Caco-2 (cell line): ENCODE measurements at regions not wholly inside any gene's neighbourhood (a gene's known extent, or its start where the extent isn't known, plus 50 kb on each side); places are given as distances from the start of the nearest gene placed in this dataset.

Experiments
- BruUV-seq: library from RNA; stranded (reverse); fragments of 400-500 nt; replicated peaks from 2 replicates; lab custom pipeline; 2021; lab: Mats Ljungman, UMichigan
- CTCF ChIA-PET: fragments of 300-600 bp; sonication (Branson Sonifier 250); formaldehyde crosslinking; loops from one replicate; lab custom pipeline; 2022; ENCODE audit warnings: antibody characterized with exemption; lab: Charles Lee
- POLR2A ChIA-PET: fragments of 300-600 bp; sonication (Branson Sonifier 250); formaldehyde crosslinking; loops from one replicate; lab custom pipeline; 2022; ENCODE audit warnings: antibody characterized with exemption; lab: Charles Lee
- DNase-seq, 2 experiments: peaks; one replicate each; pipeline versions ENCODE4 v3.0.0 to v3.0.0-alpha.2; 2020 to 2022
- H3K27me3 ChIP-seq: replicated peaks from 2 replicates; pipeline ENCODE4 v1.6.0; 2011; ENCODE audit warnings: low read length; ENCODE audit not compliant: control insufficient read depth, insufficient read depth
- H3K36me3 ChIP-seq: 2 replicates; pipeline ENCODE4 v1.5.1; 2011; ENCODE audit warnings: low read length; ENCODE audit not compliant: control insufficient read depth, insufficient read depth
- H3K4me1 ChIP-seq: fragments of 250-450 bp; sonication (Bioruptor Pico); 2 replicates; pipeline ENCODE4 v1.5.1; 2020; ENCODE audit warnings: mild to moderate bottlenecking
- H3K4me3 ChIP-seq: 2 replicates; pipeline ENCODE4 v1.5.1; 2011; ENCODE audit warnings: low read depth, mild to moderate bottlenecking, control low read depth, low read length
- H3K9me3 ChIP-seq: fragments of 250-450 bp; sonication (Bioruptor Pico); 2 replicates; pipeline ENCODE4 v1.5.1; 2020; ENCODE audit warnings: mild to moderate bottlenecking, moderate library complexity
- H3K27ac Mint-ChIP-seq: one replicate; pipeline ENCODE4 v1.8.0; 2022; ENCODE audit warnings: mixed read lengths; ENCODE audit not compliant: unreplicated experiment
- H3K27me3 Mint-ChIP-seq: one replicate; pipeline ENCODE4 v1.8.0; 2022; ENCODE audit warnings: mixed read lengths; ENCODE audit not compliant: insufficient read depth, unreplicated experiment
- H3K36me3 Mint-ChIP-seq: one replicate; pipeline ENCODE4 v1.8.0; 2022; ENCODE audit warnings: mild to moderate bottlenecking, mixed read lengths; ENCODE audit not compliant: insufficient read depth, unreplicated experiment
- H3K4me1 Mint-ChIP-seq: one replicate; pipeline ENCODE4 v1.8.0; 2022; ENCODE audit warnings: low read depth, mixed read lengths; ENCODE audit not compliant: unreplicated experiment
- H3K4me3 Mint-ChIP-seq: one replicate; pipeline ENCODE4 v1.8.0; 2022; ENCODE audit warnings: mild to moderate bottlenecking, moderate library complexity, mixed read lengths; ENCODE audit not compliant: unreplicated experiment
- H3K9me3 Mint-ChIP-seq: one replicate; pipeline ENCODE4 v1.8.0; 2022; ENCODE audit warnings: mixed read lengths; ENCODE audit not compliant: unreplicated experiment
- CTCF ChIP-seq, 2 experiments: fragments of 200-600 bp in 1 of 2; IDR thresholded peaks; 1 replicate in 1 of 2; 2 replicates in 1 of 2; pipeline versions ENCODE4 v1.5.1 to v1.8.0; 2011 to 2022; ENCODE audit warnings: antibody characterized with exemption in 1 of 2, control low read depth in 1 of 2, inconsistent platforms in 1 of 2, low read depth in 1 of 2, low read length in 1 of 2, mild to moderate bottlenecking in 1 of 2, moderate library complexity in 1 of 2; ENCODE audit not compliant: insufficient read depth in 1 of 2, severe bottlenecking in 1 of 2, unreplicated experiment in 1 of 2
- intact Hi-C: fragments of 100-400 bp; cut with micrococcal nuclease; formaldehyde crosslinking; loops from one replicate; pipeline ENCODE4 v1.10.0; 2022; ENCODE audit not compliant: unreplicated experiment

- Mint-ChIP-seq H3K36me3 (peaks cover 6% of the 10 kb centered on the region), H3K4me3 (no peak overlapping the region), H3K27me3 (no peaks in the 10 kb centered on the region), H3K9me3 (no peaks in the 10 kb centered on the region), H3K27ac (no peak overlapping the region), H3K4me1 (peaks cover 23% of the 10 kb centered on the region)
- Histone ChIP-seq H3K27me3 (no peaks in the 10 kb centered on the region), H3K4me1 (peaks cover 18% of the 10 kb centered on the region), H3K9me3 (no peaks in the 10 kb centered on the region), H3K4me3 (no peak overlapping the region), H3K36me3 (no peaks in the 10 kb centered on the region)
- DNase-seq = no peak
- no peak for TF ChIP-seq CTCF (IDR thresholded peaks at IDR 0.05; ENCODE audit: insufficient read depth in 1 of 2, low read depth in 1 of 2, low read length in 1 of 2, severe bottlenecking in 1 of 2, unreplicated experiment in 1 of 2)
- ChIA-PET CTCF (no interaction called here), POLR2A (no interaction called here)
- BruUV-seq = no TSS peak
- intact Hi-C loops = no loop called here
Measured at GRCh38 chr6:41476401-41476800, 69.8 kb upstream of the FOXP4 start.

GRCh38 chr6:41477572-41477971 is 68.6 kb upstream of the FOXP4 start:
- Histone ChIP-seq H3K27me3 (no peaks in the 10 kb centered on the region), H3K4me1 (peaks cover 11% of the 10 kb centered on the region), H3K36me3 (no peaks in the 10 kb centered on the region), H3K4me3 (no peak overlapping the region), H3K9me3 (no peaks in the 10 kb centered on the region)
- DNase-seq = no peak
- no peaks in the 10 kb centered on the region for H3K9me3 Mint-ChIP-seq
- peaks cover 6% of the 10 kb centered on the region for H3K36me3 Mint-ChIP-seq
- intact Hi-C loops = no loop called here
- ChIA-PET CTCF (no interaction called here), POLR2A (no interaction called here)
- H3K4me1 Mint-ChIP-seq = peaks cover 15% of the 10 kb centered on the region
- BruUV-seq = no TSS peak
- no peaks in the 10 kb centered on the region for H3K27me3 Mint-ChIP-seq
- no peak overlapping the region for H3K27ac Mint-ChIP-seq
- no peak for TF ChIP-seq CTCF (IDR thresholded peaks at IDR 0.05; ENCODE audit: insufficient read depth in 1 of 2, low read depth in 1 of 2, low read length in 1 of 2, severe bottlenecking in 1 of 2, unreplicated experiment in 1 of 2)
- no peak overlapping the region for H3K4me3 Mint-ChIP-seq

GRCh38 chr6:41483943-41484342 is 62.2 kb upstream of the FOXP4 start:
- POLR2A ChIA-PET = no interaction called here
- TF ChIP-seq CTCF (IDR thresholded peaks at IDR 0.05; ENCODE audit: insufficient read depth in 1 of 2, low read depth in 1 of 2, low read length in 1 of 2, severe bottlenecking in 1 of 2, unreplicated experiment in 1 of 2) = no peak
- H3K36me3 Mint-ChIP-seq = peaks cover 5% of the 10 kb centered on the region

More at GRCh38 chr6:41483943-41484342, 62.2 kb upstream of the FOXP4 start:
- intact Hi-C loops = no loop called here
- Histone ChIP-seq H3K4me3 (no peak overlapping the region), H3K9me3 (no peaks in the 10 kb centered on the region), H3K4me1 (peaks cover 24% of the 10 kb centered on the region), H3K27me3 (no peaks in the 10 kb centered on the region), H3K36me3 (no peaks in the 10 kb centered on the region)
- Mint-ChIP-seq H3K4me3 (no peak overlapping the region), H3K4me1 (peaks cover 20% of the 10 kb centered on the region), H3K27me3 (no peaks in the 10 kb centered on the region), H3K9me3 (no peaks in the 10 kb centered on the region), H3K27ac (no peak overlapping the region)
- no peak for DNase-seq
- no TSS peak for BruUV-seq
- CTCF ChIA-PET = no interaction called here
